Suprapubic skin (tissue), 4 donors: ENCODE measurements at regions not wholly inside any gene's neighbourhood (a gene's known extent, or its start where the extent isn't known, plus 50 kb on each side); places are given as distances from the start of the nearest gene placed in this dataset.

Experiments
- POLR2A ChIP-seq, 2 donors: fragments of 450-650 bp; IDR thresholded peaks; one replicate each; pipeline ENCODE4 v1.6.1; 2017; ENCODE audit warnings: antibody characterized with exemption in 2 of 2, mild to moderate bottlenecking in 2 of 2, moderate library complexity in 2 of 2
- POLR2AphosphoS5 ChIP-seq, 3 donors: sonication (generic); formaldehyde crosslinking; IDR thresholded peaks; one replicate each; pipeline ENCODE4 v1.6.1; 2017; ENCODE audit warnings: antibody characterized with exemption in 3 of 3
- TF ChIP-seq, protein P1 (sequence below), 2 donors: fragments of 200-600 bp in 1 of 2; fragments of 450-650 bp in 1 of 2; sonication (generic) in 1 of 2; IDR thresholded peaks; one replicate each; pipeline ENCODE4 v1.5.1; 2016 to 2019; ENCODE audit warnings: antibody characterized with exemption in 2 of 2, mild to moderate bottlenecking in 1 of 2, moderate library complexity in 1 of 2

- TF ChIP-seq, protein P1, sequence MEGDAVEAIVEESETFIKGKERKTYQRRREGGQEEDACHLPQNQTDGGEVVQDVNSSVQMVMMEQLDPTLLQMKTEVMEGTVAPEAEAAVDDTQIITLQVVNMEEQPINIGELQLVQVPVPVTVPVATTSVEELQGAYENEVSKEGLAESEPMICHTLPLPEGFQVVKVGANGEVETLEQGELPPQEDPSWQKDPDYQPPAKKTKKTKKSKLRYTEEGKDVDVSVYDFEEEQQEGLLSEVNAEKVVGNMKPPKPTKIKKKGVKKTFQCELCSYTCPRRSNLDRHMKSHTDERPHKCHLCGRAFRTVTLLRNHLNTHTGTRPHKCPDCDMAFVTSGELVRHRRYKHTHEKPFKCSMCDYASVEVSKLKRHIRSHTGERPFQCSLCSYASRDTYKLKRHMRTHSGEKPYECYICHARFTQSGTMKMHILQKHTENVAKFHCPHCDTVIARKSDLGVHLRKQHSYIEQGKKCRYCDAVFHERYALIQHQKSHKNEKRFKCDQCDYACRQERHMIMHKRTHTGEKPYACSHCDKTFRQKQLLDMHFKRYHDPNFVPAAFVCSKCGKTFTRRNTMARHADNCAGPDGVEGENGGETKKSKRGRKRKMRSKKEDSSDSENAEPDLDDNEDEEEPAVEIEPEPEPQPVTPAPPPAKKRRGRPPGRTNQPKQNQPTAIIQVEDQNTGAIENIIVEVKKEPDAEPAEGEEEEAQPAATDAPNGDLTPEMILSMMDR (IDR thresholded peaks at IDR 0.05) = no peak
- no peak for TF ChIP-seq POLR2AphosphoS5 (IDR thresholded peaks at IDR 0.05)
- TF ChIP-seq POLR2A (IDR thresholded peaks at IDR 0.05) = no peak
These were observed 233.5 kb upstream of the PMEPA1 start for GRCh38 chr20:57943291-57943690.
